CD4-positive, CD25-positive, alpha-beta regulatory T cell (primary cell): ENCODE measurements at regions not wholly inside any gene's neighbourhood (a gene's known extent, or its start where the extent isn't known, plus 50 kb on each side); places are given as distances from the start of the nearest gene placed in this dataset.

Experiments
- ATAC-seq, 2 donors: fragments of 150-1000 bp; cut with Tn5 transposase; one replicate each; pipeline ENCODE4 v1.10.0; 2021; ENCODE audit warnings: low read depth in 2 of 2, moderate number of reproducible peaks in 2 of 2, moderate library complexity in 1 of 2
- DNase-seq, 3 donors: peaks; one replicate each; pipeline versions ENCODE4 v3.0.0 to v3.0.0-alpha.2; 2012 to 2022; ENCODE audit warnings: mixed read lengths in 1 of 3
- H3K27ac ChIP-seq: one replicate; pipeline ENCODE4 v1.7.0; 2013; ENCODE audit warnings: mild to moderate bottlenecking, low read length; ENCODE audit not compliant: insufficient read depth, poor library complexity, severe bottlenecking
- H3K27me3 ChIP-seq: one replicate; pipeline ENCODE4 v1.7.0; 2013; ENCODE audit warnings: low read length; ENCODE audit not compliant: control insufficient read depth, insufficient read depth
- H3K36me3 ChIP-seq: one replicate; pipeline ENCODE4 v1.7.0; 2013; ENCODE audit warnings: mild to moderate bottlenecking, low read length, moderate library complexity; ENCODE audit not compliant: control insufficient read depth, insufficient read depth
- H3K4me1 ChIP-seq: 2 replicates; pipeline ENCODE4 v1.7.0; 2013; ENCODE audit warnings: mild to moderate bottlenecking, low read length; ENCODE audit not compliant: insufficient read depth, control insufficient read depth, poor library complexity, severe bottlenecking
- H3K4me3 ChIP-seq: one replicate; pipeline ENCODE4 v1.7.0; 2013; ENCODE audit warnings: low read depth, mild to moderate bottlenecking, low read length, moderate library complexity
- H3K9me3 ChIP-seq, 2 experiments: 1 replicate in 1 of 2; 2 replicates in 1 of 2; pipeline ENCODE4 v1.7.0; 2013; ENCODE audit warnings: low read length in 2 of 2, mild to moderate bottlenecking in 1 of 2, moderate library complexity in 1 of 2; ENCODE audit not compliant: control insufficient read depth in 2 of 2
- H3K27ac Mint-ChIP-seq, 3 donors: one replicate each; pipeline ENCODE4 v1.8.0; 2020 to 2022; ENCODE audit warnings: mild to moderate bottlenecking in 3 of 3, mixed read lengths in 3 of 3, moderate library complexity in 2 of 3
- H3K27me3 Mint-ChIP-seq: one replicate; pipeline ENCODE4 v1.8.0; 2022; ENCODE audit warnings: mild to moderate bottlenecking, mixed read lengths
- H3K36me3 Mint-ChIP-seq: one replicate; pipeline ENCODE4 v1.8.0; 2020; ENCODE audit warnings: mixed read lengths
- H3K4me1 Mint-ChIP-seq, 4 donors: one replicate each; pipeline ENCODE4 v1.8.0; 2020 to 2022; ENCODE audit warnings: mixed read lengths in 4 of 4, mild to moderate bottlenecking in 1 of 4
- H3K4me3 Mint-ChIP-seq, 4 donors: one replicate each; pipeline ENCODE4 v1.8.0; 2020 to 2022; ENCODE audit warnings: mild to moderate bottlenecking in 4 of 4, mixed read lengths in 4 of 4, moderate library complexity in 3 of 4
- H3K9me3 Mint-ChIP-seq, 7 donors: one replicate each; pipeline ENCODE4 v1.8.0; 2020 to 2022; ENCODE audit warnings: mixed read lengths in 7 of 7, mild to moderate bottlenecking in 3 of 7, moderate library complexity in 2 of 7

DNA sequence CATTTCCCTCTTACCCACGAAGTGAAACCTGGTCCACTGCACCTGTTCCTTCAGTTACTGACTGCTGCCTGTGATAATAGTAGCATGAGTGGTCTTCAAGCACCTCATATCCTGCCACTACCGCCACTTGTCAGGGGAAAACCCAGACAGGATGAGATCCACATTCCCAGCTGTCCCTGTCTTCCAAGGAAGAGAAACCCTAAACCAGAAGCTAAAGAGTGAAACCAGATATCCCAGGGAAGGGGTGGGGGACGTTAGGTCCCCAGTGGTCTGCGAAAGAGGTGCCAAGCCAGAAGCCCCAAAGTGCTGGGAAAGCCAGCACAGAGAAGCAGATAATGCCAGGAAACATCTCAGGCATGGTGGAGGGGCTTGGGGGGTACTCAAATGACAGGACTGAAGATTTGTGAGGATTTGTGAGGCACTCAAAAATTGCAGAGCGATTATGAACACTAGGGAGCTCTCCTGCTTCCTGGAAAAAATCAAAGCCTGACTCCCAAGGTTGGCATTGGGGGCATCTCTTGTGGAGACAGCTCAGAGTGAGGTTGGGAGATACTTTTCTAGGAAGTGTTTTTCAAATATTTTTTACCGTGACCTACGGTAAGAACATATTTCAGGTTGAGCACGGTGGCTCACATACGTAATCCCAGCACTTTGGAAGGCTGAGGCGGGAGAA lies 77.9 kb downstream of the TMEM30B start:
- no peak overlapping the region for H3K27ac ChIP-seq
- H3K27ac Mint-ChIP-seq: no peak overlapping the region
- H3K4me1 Mint-ChIP-seq: no peaks in the 10 kb centered on the region
- peaks cover 46% of the 10 kb centered on the region for H3K27me3 Mint-ChIP-seq
- H3K27me3 ChIP-seq: peaks cover 14% of the 10 kb centered on the region
- H3K9me3 ChIP-seq: no peaks in the 10 kb centered on the region
- H3K36me3 ChIP-seq: no peaks in the 10 kb centered on the region
- no peak for DNase-seq
- H3K4me3 Mint-ChIP-seq: no peak overlapping the region
- no peaks in the 10 kb centered on the region for H3K36me3 Mint-ChIP-seq
- peaks cover 0 to 2% (median 0%) of the 10 kb centered on the region in 7 donors for H3K9me3 Mint-ChIP-seq
- H3K4me1 ChIP-seq: no peaks in the 10 kb centered on the region
- ATAC-seq: no peak
- H3K4me3 ChIP-seq: no peak overlapping the region

DNA sequence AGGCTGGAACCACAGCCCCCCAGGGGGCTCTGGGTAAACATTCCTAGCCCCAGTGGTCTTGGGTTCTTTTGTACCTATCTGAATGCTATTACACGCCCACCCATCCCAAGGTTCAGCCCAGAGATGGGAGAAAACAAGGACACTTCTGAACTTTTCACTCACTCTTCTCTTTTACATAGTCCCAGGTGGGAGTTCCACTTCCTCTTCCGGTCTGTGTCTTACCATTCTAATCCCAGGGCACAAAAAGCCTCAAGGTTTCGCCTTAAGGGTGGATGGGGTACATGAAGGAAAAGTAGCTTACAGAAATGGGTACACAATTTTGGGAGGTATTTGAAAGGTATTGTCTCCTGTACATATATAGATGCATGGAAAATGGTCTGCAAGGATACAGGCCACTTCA lies 79.0 kb downstream of the TMEM30B start:
- no peaks in the 10 kb centered on the region for H3K36me3 Mint-ChIP-seq
- H3K27me3 Mint-ChIP-seq: peaks cover 46% of the 10 kb centered on the region
- Histone ChIP-seq H3K4me3 (no peak overlapping the region), H3K4me1 (no peaks in the 10 kb centered on the region), H3K27me3 (peaks cover 14% of the 10 kb centered on the region), H3K27ac (no peak overlapping the region), H3K9me3 (no peaks in the 10 kb centered on the region), H3K36me3 (no peaks in the 10 kb centered on the region)
- DNase-seq (no peak), ATAC-seq (no peak)
- peaks cover 0 to 2% (median 0%) of the 10 kb centered on the region in 7 donors for H3K9me3 Mint-ChIP-seq
- H3K4me1 Mint-ChIP-seq: no peaks in the 10 kb centered on the region
- H3K27ac Mint-ChIP-seq: no peak overlapping the region
- no peak overlapping the region for H3K4me3 Mint-ChIP-seq

GRCh38 chr14:61201171-61201570 lies 80.0 kb downstream of the TMEM30B start:
- H3K4me3 Mint-ChIP-seq: no peak overlapping the region
- Histone ChIP-seq H3K4me3 (no peak overlapping the region), H3K36me3 (no peaks in the 10 kb centered on the region), H3K9me3 (no peaks in the 10 kb centered on the region), H3K27me3 (peaks cover 17% of the 10 kb centered on the region), H3K4me1 (no peaks in the 10 kb centered on the region), H3K27ac (no peak overlapping the region)
- H3K27me3 Mint-ChIP-seq: peaks cover 47% of the 10 kb centered on the region
- no peak for ATAC-seq
- no peaks in the 10 kb centered on the region for H3K4me1 Mint-ChIP-seq
- H3K36me3 Mint-ChIP-seq: no peaks in the 10 kb centered on the region
- no peak overlapping the region for H3K27ac Mint-ChIP-seq
- peaks cover 0 to 2% (median 0%) of the 10 kb centered on the region in 7 donors for H3K9me3 Mint-ChIP-seq
- DNase-seq: no peak

- Mint-ChIP-seq H3K4me1 (no peaks in the 10 kb centered on the region), H3K27me3 (peaks cover 34% of the 10 kb centered on the region), H3K36me3 (no peaks in the 10 kb centered on the region), H3K9me3 (peaks cover 0 to 2% (median 0%) of the 10 kb centered on the region in 7 donors), H3K27ac (no peak overlapping the region), H3K4me3 (no peak overlapping the region)
- no peaks in the 10 kb centered on the region for H3K9me3 ChIP-seq
- no peaks in the 10 kb centered on the region for H3K36me3 ChIP-seq
- no peak overlapping the region for H3K27ac ChIP-seq
- H3K4me3 ChIP-seq: no peak overlapping the region
- no peaks in the 10 kb centered on the region for H3K4me1 ChIP-seq
- no peak for ATAC-seq
- H3K27me3 ChIP-seq: peaks cover 15% of the 10 kb centered on the region
- no peak for DNase-seq
Observed at GRCh38 chr14:61197416-61197815, 83.7 kb downstream of the TMEM30B start.

GRCh38 chr14:61196792-61197191 lies 84.3 kb downstream of the TMEM30B start:
- ATAC-seq: no peak
- no peak for DNase-seq
- Histone ChIP-seq H3K27me3 (peaks cover 16% of the 10 kb centered on the region), H3K27ac (no peak overlapping the region), H3K36me3 (no peaks in the 10 kb centered on the region), H3K4me3 (no peak overlapping the region), H3K4me1 (no peaks in the 10 kb centered on the region), H3K9me3 (no peaks in the 10 kb centered on the region)
- Mint-ChIP-seq H3K27ac (no peak overlapping the region), H3K27me3 (peaks cover 30% of the 10 kb centered on the region), H3K36me3 (no peaks in the 10 kb centered on the region), H3K9me3 (peaks cover 0 to 1% (median 0%) of the 10 kb centered on the region in 7 donors), H3K4me3 (no peak overlapping the region), H3K4me1 (no peaks in the 10 kb centered on the region)

DNA sequence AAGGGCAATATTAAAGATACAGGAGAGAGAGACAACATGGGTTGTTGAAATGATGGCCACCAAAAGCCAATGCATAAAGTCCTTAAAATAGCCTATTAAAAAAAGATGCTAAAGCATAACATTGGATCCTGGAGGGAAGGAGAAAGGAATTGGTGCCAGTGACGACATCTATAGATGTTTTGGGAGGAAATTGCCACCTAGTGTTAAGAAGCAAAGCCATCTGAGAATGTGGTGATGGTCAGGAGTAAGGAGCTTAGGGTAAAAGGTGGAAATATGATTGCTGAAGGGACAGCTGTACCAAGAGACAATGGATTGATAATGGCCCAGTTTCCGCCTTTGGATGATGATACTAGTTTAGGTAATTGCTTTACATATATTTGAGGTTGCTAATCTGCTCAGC lies 85.1 kb downstream of the TMEM30B start:
- peaks cover 37% of the 10 kb centered on the region for H3K27me3 Mint-ChIP-seq
- DNase-seq: no peak
- no peak overlapping the region for H3K27ac ChIP-seq
- no peaks in the 10 kb centered on the region for H3K36me3 ChIP-seq
- H3K4me1 Mint-ChIP-seq: no peaks in the 10 kb centered on the region
- H3K9me3 ChIP-seq: no peaks in the 10 kb centered on the region
- H3K27me3 ChIP-seq: peaks cover 16% of the 10 kb centered on the region
- no peaks in the 10 kb centered on the region for H3K36me3 Mint-ChIP-seq
- H3K9me3 Mint-ChIP-seq: peaks cover 0 to 1% (median 0%) of the 10 kb centered on the region in 7 donors
- ATAC-seq: no peak
- no peak overlapping the region for H3K4me3 Mint-ChIP-seq
- H3K4me3 ChIP-seq: no peak overlapping the region
- H3K27ac Mint-ChIP-seq: no peak overlapping the region
- H3K4me1 ChIP-seq: no peaks in the 10 kb centered on the region

- Histone ChIP-seq H3K9me3 (no peaks in the 10 kb centered on the region), H3K27ac (no peak overlapping the region), H3K4me1 (peaks cover 4% of the 10 kb centered on the region), H3K4me3 (no peak overlapping the region), H3K27me3 (peaks cover 27% of the 10 kb centered on the region), H3K36me3 (no peaks in the 10 kb centered on the region)
- Mint-ChIP-seq H3K27ac (no peak overlapping the region), H3K9me3 (peaks cover 0 to 3% (median 0%) of the 10 kb centered on the region in 7 donors), H3K36me3 (no peaks in the 10 kb centered on the region), H3K4me1 (peaks cover 0 to 9% (median 5%) of the 10 kb centered on the region in 4 donors), H3K4me3 (no peak overlapping the region), H3K27me3 (peaks cover 50% of the 10 kb centered on the region)
- DNase-seq: no peak
- ATAC-seq: no peak
Observed at GRCh38 chr14:61193476-61193875, 87.7 kb downstream of the TMEM30B start.

DNA sequence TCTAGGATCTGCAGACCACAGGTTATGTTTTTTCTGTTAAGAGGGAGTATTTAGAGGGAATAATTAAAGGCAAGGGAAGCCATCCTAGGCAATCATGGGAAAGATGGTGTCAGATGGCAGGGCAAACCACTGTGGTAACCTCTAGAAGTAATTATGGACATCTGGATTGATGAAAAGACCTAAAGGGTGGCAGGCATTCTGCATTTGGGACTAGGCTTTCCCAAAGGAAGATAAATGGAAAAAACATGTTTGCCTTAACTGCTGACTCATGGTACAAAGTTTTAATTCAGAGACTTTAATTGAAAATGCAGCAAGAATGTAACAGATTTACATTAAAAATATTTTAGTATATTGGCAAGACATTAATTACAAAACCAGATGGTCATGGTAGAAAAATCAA lies 88.1 kb downstream of the TMEM30B start:
- peaks cover 0 to 9% (median 5%) of the 10 kb centered on the region in 4 donors for H3K4me1 Mint-ChIP-seq
- H3K36me3 Mint-ChIP-seq: no peaks in the 10 kb centered on the region
- H3K4me3 ChIP-seq: no peak overlapping the region
- no peaks in the 10 kb centered on the region for H3K9me3 ChIP-seq
- DNase-seq: no peak
- no peak overlapping the region for H3K27ac Mint-ChIP-seq
- H3K9me3 Mint-ChIP-seq: peaks cover 0 to 3% (median 0%) of the 10 kb centered on the region in 7 donors
- ATAC-seq: no peak
- no peak overlapping the region for H3K4me3 Mint-ChIP-seq
- H3K27ac ChIP-seq: no peak overlapping the region
- H3K27me3 Mint-ChIP-seq: peaks cover 48% of the 10 kb centered on the region
- peaks cover 28% of the 10 kb centered on the region for H3K27me3 ChIP-seq
- H3K36me3 ChIP-seq: no peaks in the 10 kb centered on the region
- peaks cover 4% of the 10 kb centered on the region for H3K4me1 ChIP-seq
